Brain microvascular endothelial cell (primary cell): ENCODE measurements at regions not wholly inside any gene's neighbourhood (a gene's known extent, or its start where the extent isn't known, plus 50 kb on each side); places are given as distances from the start of the nearest gene placed in this dataset.

ENCODE experiments used
- DNase-seq: peaks from one replicate; pipeline ENCODE4 v3.0.0-alpha.2; 2020
- H3K27ac ChIP-seq: fragments of 250-450 bp; sonication (Bioruptor Pico); 2 replicates; pipeline ENCODE4 v1.5.1; 2020; ENCODE audit warnings: mild to moderate bottlenecking, moderate library complexity
- H3K27me3 ChIP-seq: fragments of 250-450 bp; sonication (Bioruptor Pico); replicated peaks from 2 replicates; pipeline ENCODE4 v1.5.1; 2020; ENCODE audit warnings: mild to moderate bottlenecking
- H3K36me3 ChIP-seq: fragments of 250-450 bp; sonication (Bioruptor Pico); replicated peaks from 2 replicates; pipeline ENCODE4 v1.5.1; 2020; ENCODE audit warnings: mild to moderate bottlenecking
- H3K4me3 ChIP-seq: 2 replicates; pipeline ENCODE4 v1.5.1; 2011; ENCODE audit warnings: low read depth, mild to moderate bottlenecking, control low read depth, low read length, moderate library complexity
- CTCF ChIP-seq: IDR thresholded peaks from 2 replicates; pipeline ENCODE4 v1.5.1; 2011; ENCODE audit warnings: low read depth, mild to moderate bottlenecking, moderate library complexity, low read length, control low read depth, inconsistent platforms; ENCODE audit errors: missing control alignments
- in situ Hi-C: cut with HindIII; loops from 2 replicates; pipeline ENCODE4 v1.10.0; 2017; ENCODE audit warnings: low sequenced_read_pairs, low pct_ligation_motif_present

GRCh38 chr4:31080887-31081286 lies 360.7 kb downstream of the PCDH7 start:
- Histone ChIP-seq H3K27me3 (no peaks in the 10 kb centered on the region), H3K27ac (no peak overlapping the region), H3K4me3 (no peak overlapping the region), H3K36me3 (no peaks in the 10 kb centered on the region)
- no peak for TF ChIP-seq CTCF
- in situ Hi-C loops, result no loop called here
- peak; percentile 48 for DNase-seq

- no peaks in the 10 kb centered on the region for H3K27me3 ChIP-seq
- TF ChIP-seq CTCF, result no peak
- no peak for DNase-seq
- H3K36me3 ChIP-seq, result no peaks in the 10 kb centered on the region
- in situ Hi-C loops, result no loop called here
- H3K4me3 ChIP-seq, result no peak overlapping the region
- no peak overlapping the region for H3K27ac ChIP-seq
These were observed 361.2 kb downstream of the PCDH7 start for GRCh38 chr4:31081366-31081765.

GRCh38 chr4:31083456-31083855 lies 363.3 kb downstream of the PCDH7 start:
- H3K27me3 ChIP-seq, result no peaks in the 10 kb centered on the region
- H3K27ac ChIP-seq, result no peak overlapping the region
- H3K4me3 ChIP-seq, result no peak overlapping the region
- no peak for DNase-seq
- in situ Hi-C loops, result no loop called here
- H3K36me3 ChIP-seq, result no peaks in the 10 kb centered on the region
- TF ChIP-seq CTCF, result no peak

GRCh38 chr4:31084806-31085416 lies 364.7 kb downstream of the PCDH7 start:
- Histone ChIP-seq H3K27ac (no peak overlapping the region), H3K4me3 (no peak overlapping the region), H3K27me3 (no peaks in the 10 kb centered on the region), H3K36me3 (no peaks in the 10 kb centered on the region)
- DNase-seq, result no peak
- in situ Hi-C loops, result no loop called here
- no peak for TF ChIP-seq CTCF

- H3K27ac ChIP-seq, result no peak overlapping the region
- TF ChIP-seq CTCF, result no peak
- H3K27me3 ChIP-seq, result no peaks in the 10 kb centered on the region
- DNase-seq, result no peak
- H3K36me3 ChIP-seq, result no peaks in the 10 kb centered on the region
- no peak overlapping the region for H3K4me3 ChIP-seq
- in situ Hi-C loops, result no loop called here
These were observed 365.5 kb downstream of the PCDH7 start for GRCh38 chr4:31085689-31086088.

- no peak for DNase-seq
- TF ChIP-seq CTCF, result no peak
- Histone ChIP-seq H3K36me3 (no peaks in the 10 kb centered on the region), H3K27me3 (no peaks in the 10 kb centered on the region), H3K27ac (no peak overlapping the region), H3K4me3 (no peak overlapping the region)
- in situ Hi-C loops, result no loop called here
These were observed 366.7 kb downstream of the PCDH7 start for GRCh38 chr4:31086756-31087330.
